ENCODE measurements at regions not wholly inside any gene's neighbourhood (a gene's known extent, or its start where the extent isn't known, plus 50 kb on each side); places are given as distances from the start of the nearest gene placed in this dataset.

- Histone ChIP-seq H3K18ac (ENCODE audit: extremely low read depth, low read length) (no peak overlapping the region), H4K91ac (replicated peaks; ENCODE audit: insufficient read length, low read length) (no peak overlapping the region), H3K9ac (replicated peaks in 1 of 4; ENCODE audit: extremely low read depth in 1 of 4, low read depth in 3 of 4, low read length in 3 of 4) (no peak overlapping the region), H3K27me3 (replicated peaks in 1 of 4; ENCODE audit: control insufficient read depth in 3 of 4, extremely low read depth in 1 of 4, insufficient read depth in 3 of 4, low read length in 3 of 4) (no peaks in the 10 kb centered on the region), H3K36me3 (ENCODE audit: control insufficient read depth in 2 of 4, insufficient read depth in 4 of 4, low read length in 3 of 4) (no peaks in the 10 kb centered on the region), H4K5ac (ENCODE audit: insufficient read length, low read depth, low read length) (no peak overlapping the region), H3K23ac (ENCODE audit: insufficient read length) (no peak overlapping the region), H2AFZ (ENCODE audit: low read length) (no peak overlapping the region), H3K79me1 (ENCODE audit: low read depth, low read length) (no peaks in the 10 kb centered on the region), H3K4me1 (replicated peaks in 1 of 4; ENCODE audit: control insufficient read depth in 3 of 4, insufficient read depth in 4 of 4, low read length in 3 of 4) (no peaks in the 10 kb centered on the region), H4K20me1 (replicated peaks in 1 of 2; ENCODE audit: control insufficient read depth in 1 of 2, insufficient read depth in 2 of 2, low read length in 2 of 2) (no peaks in the 10 kb centered on the region), H2BK20ac (ENCODE audit: low read length) (no peak overlapping the region), H3K14ac (ENCODE audit: insufficient read length) (no peak overlapping the region), H3K4me3 (ENCODE audit: extremely low read depth in 1 of 4, insufficient read depth in 2 of 4, low read depth in 3 of 4, low read length in 4 of 4) (no peak overlapping the region), H2BK120ac (replicated peaks; ENCODE audit: low read depth, low read length) (no peak overlapping the region), H2BK15ac (ENCODE audit: low read length) (no peak overlapping the region), H2AK5ac (ENCODE audit: low read depth, low read length) (no peak overlapping the region), H3K79me2 (ENCODE audit: control insufficient read depth in 1 of 2, insufficient read depth in 2 of 2, low read length in 2 of 2) (no peaks in the 10 kb centered on the region), H3K4ac (replicated peaks; ENCODE audit: insufficient read length, low read depth, low read length) (no peak overlapping the region), H3K23me2 (ENCODE audit: low read depth, low read length) (no peaks in the 10 kb centered on the region), H4K8ac (ENCODE audit: extremely low read depth, insufficient read depth, low read length) (no peak overlapping the region), H3K56ac (replicated peaks; ENCODE audit: insufficient read length, low read depth, low read length) (no peak overlapping the region), H3K9me3 (ENCODE audit: insufficient read depth in 2 of 2, low read depth in 1 of 2, low read length in 1 of 2) (no peaks in the 10 kb centered on the region), H2BK12ac (ENCODE audit: low read depth, low read length) (no peak overlapping the region), H3K4me2 (ENCODE audit: insufficient read depth in 1 of 2, low read depth in 2 of 2, low read length in 2 of 2) (no peak overlapping the region), H3K27ac (ENCODE audit: low read depth, low read length) (no peak overlapping the region), H2BK5ac (ENCODE audit: low read depth, low read length) (no peak overlapping the region)
- WGBS, 2 experiments (ENCODE audit: extremely low coverage in 1 of 2, insufficient coverage in 1 of 2, insufficient read length in 1 of 2, insufficient replicate concordance in 2 of 2, low coverage in 1 of 2, low lambda C conversion rate in 2 of 2, missing lambda C conversion rate in 1 of 2) = 89% methylated on average over 2 of the region's 2 CpGs; no CpG with 5 or more reads in 1 of the 2 experiments
- ChIA-PET POLR2A (ENCODE audit: partially characterized antibody) (no interaction called here), CTCF (ENCODE audit: partially characterized antibody) (interaction anchor here (0.7 kb wide), 1 partner anchor 41 kb away, joined by 3 read pairs; no protein-coding TSS in a partner anchor)
- FAIRE-seq (no peak), DNase-seq (ENCODE audit: low read depth in 1 of 2, low spot score in 2 of 2) (no peak)
- TF ChIP-seq CEBPB (IDR thresholded peaks at IDR 0.05; ENCODE audit: low read depth, low read length) (no peak), RBBP5 (IDR thresholded peaks at IDR 0.05; ENCODE audit: borderline replicate concordance, low read depth, low read length) (no peak), BACH1 (IDR thresholded peaks at IDR 0.05; ENCODE audit: low read length) (no peak), SP4 (IDR thresholded peaks at IDR 0.05; ENCODE audit: low read length) (no peak), RNF2 (IDR thresholded peaks at IDR 0.05; ENCODE audit: borderline replicate concordance, low read depth, low read length, missing control alignments, poor library complexity, severe bottlenecking) (no peak), SP2 (IDR thresholded peaks at IDR 0.05; ENCODE audit: low read length) (no peak), TEAD4 (IDR thresholded peaks at IDR 0.05; ENCODE audit: low read depth, low read length) (no peak), ZNF274 (IDR thresholded peaks at IDR 0.05; ENCODE audit: borderline replicate concordance, extremely low read depth, low read length) (no peak), TAF7 (optimal IDR thresholded peaks at IDR 0.05; ENCODE audit: borderline replicate concordance, low read depth, low read length) (no peak), ATF3 (IDR thresholded peaks at IDR 0.05; ENCODE audit: insufficient read depth, low read depth, low read length) (no peak), NANOG (IDR thresholded peaks at IDR 0.05; ENCODE audit: insufficient read depth, low read depth, low read length, poor library complexity, severe bottlenecking) (no peak), TAF1 (IDR thresholded peaks at IDR 0.05; ENCODE audit: low read depth, low read length) (no peak), E2F6 (IDR thresholded peaks at IDR 0.05) (no peak), KDM1A (IDR thresholded peaks at IDR 0.05; ENCODE audit: borderline replicate concordance, low read length) (no peak)
Observed at GRCh38 chr6:84606860-84607259, 157.5 kb downstream of the TBX18 start.

Measured in H1 (cell line).